GM18499 (cell line): ENCODE measurements at regions not wholly inside any gene's neighbourhood (a gene's known extent, or its start where the extent isn't known, plus 50 kb on each side); places are given as distances from the start of the nearest gene placed in this dataset.

ENCODE experiments used
- ATAC-seq: cut with Tn5 transposase; IDR thresholded peaks from one replicate; pipeline ENCODE4 v1.9.1; 2021; ENCODE audit warnings: moderate number of reproducible peaks; ENCODE audit not compliant: insufficient read depth, unreplicated experiment

DNA sequence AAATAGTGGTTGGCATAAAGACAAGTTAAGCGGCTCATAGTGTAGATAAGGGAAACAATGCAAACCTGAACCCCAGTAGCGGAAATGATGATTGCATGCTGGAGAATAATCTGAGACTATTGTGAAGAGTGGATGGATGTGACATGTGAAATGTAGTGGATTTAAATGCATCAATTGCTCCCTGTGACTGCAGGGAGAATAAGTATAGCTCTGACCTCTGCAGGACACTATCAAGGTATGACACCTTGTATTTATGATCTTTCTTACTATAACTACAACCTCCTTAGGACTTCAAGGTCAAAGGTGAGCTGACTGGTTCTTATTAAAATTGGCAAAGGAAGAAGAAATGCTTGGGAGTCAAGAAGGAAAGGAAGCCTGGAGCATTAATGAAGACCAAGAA, 285.6 kb downstream of the GRIN2B start:
- ATAC-seq: no peak

DNA sequence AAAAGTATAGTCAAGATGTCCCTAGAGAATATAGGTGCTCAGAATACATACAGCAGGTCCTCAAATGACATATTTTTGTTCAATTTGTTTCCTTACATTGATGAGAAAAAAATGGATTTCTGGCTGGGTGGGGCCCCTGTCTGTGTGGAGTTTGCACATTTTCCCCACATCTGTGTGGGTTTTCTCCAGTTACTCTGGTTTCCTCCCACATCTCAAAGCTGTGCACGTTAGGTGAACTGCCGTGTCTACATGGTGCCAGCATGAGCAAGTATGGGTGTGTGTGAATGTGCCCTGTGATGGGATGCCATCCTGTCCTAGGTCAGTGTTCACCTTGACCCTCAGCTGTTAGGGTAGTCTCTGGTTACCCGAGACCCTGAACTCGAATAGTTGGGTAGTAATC, 289.1 kb downstream of the GRIN2B start:
- ATAC-seq: no peak

DNA sequence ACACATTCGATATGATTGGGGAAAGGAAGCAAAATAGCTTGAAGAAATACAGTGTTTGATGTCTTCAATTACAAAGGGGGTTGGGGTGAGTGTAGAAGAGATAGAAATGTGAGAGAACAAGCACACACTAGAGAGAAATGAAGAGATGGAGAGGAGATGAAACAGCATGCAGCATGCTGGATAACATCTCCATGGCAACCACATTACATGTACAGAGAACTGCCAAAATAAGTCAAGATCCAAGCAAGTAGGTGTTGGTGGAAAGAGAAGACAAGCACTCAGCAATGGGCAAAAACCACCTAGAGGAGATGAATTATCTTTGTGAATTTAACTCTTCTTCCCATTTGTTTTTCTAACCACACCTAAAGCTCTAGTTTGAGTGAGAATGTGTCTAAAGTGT, 289.8 kb downstream of the GRIN2B start:
- ATAC-seq: no peak

DNA sequence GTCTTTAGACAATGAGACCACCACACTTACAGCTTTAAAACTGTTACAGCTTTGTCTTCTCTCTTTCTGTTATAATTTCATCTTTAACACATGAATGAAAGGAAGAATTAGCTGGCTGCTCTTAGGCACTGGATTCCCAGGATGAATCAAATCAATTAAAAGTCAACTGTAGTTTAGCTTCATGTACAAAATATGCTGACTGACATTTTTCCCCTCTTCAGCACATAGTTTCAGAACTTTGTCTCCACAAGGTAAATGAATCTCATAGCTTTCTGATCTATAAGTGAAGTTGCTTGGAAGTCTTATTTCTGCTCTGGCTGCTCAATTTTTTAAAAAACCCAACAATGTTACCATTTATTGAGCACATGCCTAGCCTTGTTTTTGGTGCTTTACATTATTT, 293.8 kb downstream of the GRIN2B start:
- no peak for ATAC-seq

DNA sequence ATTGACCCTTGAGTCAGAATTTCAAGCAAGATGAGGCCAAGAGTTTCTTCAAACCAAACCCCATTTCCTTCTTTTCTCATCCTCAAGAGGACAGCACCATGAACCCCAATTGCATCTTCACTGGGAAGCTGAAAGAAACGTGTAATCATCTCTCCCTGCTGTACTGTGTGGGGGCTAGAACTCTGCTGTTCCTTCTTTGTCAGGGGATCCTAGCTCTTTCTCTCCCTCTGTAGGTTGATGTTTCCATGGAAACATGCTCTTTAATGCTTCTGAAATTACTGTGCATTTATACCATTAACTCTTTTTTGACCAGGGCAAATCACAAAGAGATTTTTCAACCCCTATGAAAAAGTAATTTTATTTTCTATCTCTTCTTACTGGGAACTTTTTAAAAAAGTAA, 295.1 kb downstream of the GRIN2B start:
- no peak for ATAC-seq

DNA sequence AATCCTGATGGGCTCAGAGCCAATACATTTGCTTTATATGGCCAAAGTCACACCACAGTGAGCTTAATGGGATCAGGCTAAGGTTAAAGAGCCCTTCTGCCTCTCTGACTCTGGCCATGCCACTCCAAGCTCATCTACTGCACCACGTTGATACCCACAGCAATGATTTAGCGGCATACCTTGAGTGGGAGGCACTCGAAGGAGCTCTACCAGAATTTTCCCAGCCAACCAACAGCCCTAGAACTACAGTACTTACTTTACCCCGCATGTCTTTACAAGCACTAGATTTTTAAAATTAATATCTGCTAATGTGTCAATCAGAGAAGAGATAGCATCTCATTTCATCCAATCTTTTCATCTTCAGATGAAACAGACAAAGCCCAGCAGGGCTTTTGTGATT, 300.5 kb downstream of the GRIN2B start:
- ATAC-seq: no peak

DNA sequence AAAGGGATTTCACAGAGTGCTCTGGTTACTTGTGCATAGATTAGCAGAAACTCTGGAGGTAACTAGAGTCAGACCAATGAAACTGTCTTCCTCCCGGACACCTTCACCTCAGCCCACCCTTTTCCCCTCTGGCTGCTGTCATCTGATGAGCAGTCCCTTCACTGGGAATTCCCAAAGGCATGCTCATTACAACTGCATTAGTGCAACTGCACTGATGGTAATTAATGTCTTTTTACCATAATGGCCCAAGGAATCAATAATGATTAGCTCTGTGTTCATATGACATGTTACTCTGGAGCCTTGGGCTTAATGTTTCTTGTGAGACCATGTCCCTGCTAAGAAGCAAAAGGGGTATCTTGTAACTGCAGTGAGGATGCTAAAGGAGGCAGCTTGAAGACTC, 304.5 kb downstream of the GRIN2B start:
- ATAC-seq: no peak

DNA sequence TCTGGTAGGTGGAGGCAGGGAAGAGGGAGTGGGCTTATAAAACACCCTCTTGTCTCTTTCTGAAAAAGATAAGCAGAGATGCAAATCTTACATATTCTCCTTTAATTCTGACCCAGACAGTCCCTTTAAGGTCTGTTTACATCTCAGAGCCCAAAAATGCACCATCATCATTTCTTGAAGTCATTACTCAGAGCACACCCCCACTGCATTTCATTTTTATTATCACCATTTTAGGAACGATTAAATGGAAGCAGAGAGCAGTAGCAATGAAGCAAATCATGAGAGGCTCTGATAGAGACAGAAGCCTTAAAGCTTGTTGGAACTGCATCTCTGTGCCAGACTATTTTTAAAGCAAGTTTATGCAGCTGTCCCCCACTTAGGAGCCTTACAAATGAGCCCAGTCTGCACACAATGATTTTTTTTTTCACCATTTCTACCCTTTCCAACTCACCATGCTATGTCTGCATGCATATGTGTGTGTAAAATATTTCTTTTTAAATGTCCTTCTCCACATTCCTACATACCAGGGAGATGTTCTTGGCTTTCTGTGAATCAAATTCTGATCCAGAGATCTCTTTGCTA, 311.0 kb downstream of the GRIN2B start:
- ATAC-seq: no peak

DNA sequence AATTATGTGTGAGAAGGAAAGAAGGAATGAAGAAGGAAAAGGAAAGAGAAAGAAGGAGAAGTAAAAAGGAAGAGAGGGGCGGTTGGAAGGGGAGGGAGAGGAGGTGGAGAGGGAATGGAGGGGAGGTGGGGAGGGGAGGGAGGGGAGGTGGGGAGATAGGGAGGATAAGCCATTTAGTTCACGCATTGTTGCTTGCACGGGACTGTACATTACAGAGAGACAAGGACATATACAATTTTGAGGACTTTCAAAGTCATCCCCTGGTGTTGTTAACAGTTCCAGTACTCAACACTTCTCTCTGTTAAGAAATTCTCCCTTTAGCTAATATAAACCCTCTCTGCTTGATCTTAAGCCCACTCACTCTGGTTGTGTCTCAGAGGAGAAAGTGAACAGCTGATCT, 312.5 kb downstream of the GRIN2B start:
- ATAC-seq: no peak

DNA sequence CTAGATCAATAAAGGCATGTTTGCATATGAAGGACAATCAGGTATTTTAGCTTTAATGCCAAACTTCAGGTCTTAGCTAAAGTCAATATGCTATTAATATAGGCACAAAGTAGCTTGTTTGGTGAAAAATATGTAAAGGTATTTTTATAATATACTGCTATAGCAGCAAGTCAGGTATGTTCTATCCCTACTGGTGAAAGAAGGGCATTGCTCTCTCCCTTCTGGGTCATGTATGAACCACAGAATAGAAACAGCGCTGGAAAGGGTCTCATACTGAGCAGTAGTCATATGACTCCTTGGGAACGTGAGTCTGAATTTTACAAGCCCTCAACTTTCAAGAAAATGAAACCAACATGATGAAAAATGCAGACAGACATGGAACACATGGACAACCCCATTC, 314.6 kb downstream of the GRIN2B start:
- no peak for ATAC-seq

DNA sequence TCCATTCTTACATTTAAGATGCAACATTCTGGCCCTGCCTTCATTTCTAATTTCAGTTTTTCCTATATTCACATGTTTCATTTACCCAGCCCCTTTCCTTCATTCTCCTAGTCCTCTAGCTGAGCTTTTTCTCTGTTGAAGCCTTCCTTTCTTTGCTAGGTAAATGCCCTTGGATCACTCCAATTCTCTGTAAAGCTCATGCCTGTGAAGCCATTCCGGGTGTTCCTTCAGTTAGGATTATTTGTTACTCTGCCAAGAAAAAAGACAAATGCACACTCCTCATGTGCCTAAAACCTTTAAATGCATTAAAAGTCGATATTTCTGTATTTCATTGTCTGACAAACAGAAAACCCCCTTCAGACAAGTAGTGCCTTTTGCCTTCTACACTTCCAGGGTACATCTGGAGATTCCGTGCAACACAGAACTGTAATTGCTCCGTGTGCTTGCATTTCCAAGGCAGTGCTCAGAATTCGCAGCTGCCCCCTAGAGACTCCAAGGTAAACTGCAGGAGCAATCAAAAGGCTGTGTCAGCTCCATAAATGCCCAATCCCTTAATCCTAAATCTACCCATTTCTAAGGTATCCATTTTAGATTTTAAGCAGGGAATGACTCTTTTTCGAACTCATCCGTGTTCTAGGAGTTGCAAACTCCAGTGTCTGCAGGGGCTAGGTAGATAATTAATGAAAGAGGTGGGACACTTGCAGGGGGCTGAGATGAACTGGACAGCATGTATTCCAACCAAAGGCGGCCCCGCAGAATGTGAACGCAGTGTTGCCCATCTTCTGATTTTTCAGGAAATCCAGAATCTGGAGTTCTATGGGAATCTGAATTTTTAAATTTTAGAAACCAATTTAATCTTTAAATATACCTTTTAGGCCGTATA, 320.2 kb downstream of the GRIN2B start:
- no peak for ATAC-seq

DNA sequence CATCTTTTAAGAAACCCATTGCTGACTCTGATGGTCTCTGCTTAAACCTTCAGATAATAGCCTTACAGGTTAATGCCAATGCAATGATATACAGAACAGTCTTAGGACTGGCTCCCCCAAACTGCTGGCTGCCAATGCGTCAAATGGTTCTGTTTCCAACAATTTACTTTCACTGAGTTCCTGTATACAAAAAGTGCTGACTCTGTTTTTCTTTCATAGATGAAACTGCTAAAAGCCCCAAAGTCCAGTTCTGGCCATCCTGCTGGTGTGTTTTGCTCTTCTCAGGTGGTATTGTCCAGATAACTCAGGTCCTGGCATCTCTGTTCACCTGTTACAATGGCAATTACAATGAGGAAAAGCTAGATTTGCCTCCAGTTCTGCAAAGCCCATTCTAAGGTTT, 326.9 kb downstream of the GRIN2B start:
- no peak for ATAC-seq

DNA sequence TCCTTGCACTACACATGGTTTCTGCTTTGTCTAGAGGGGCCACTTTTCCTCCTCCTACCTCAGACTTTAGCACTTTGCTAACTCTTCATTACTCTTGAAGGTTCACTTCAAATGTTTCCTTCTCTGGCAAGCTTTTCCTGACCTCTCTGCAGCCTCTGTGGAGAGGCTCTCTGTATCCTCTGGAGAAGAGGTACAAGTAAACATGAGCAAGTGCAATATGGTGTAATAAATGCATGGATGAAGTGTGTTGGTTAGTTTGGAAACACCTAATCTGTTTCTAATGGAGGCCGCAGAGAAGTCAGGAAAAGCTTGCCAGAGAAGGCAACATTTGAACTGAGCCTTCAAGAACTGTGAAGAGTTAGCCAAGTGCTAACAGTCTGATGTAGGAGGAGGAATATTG, 329.3 kb downstream of the GRIN2B start:
- ATAC-seq: no peak

DNA sequence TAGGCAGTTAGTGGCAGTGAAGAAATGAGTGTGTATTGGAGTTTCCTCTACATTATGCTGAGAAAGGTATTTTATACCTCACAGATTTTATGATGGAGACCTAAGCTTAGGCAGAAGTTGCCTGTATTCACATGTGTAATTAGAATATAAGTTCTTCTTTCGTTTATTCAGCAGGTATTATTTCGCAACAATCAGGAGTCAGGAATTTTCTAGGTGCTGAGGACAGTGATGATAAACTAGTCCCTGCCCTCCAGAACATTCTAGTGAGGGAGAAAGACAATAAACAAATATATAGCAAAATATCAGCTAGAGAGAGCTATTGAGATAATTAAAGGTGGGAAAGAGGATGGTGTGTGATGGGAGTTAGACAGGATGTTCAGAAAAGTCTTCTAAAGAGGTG, 345.7 kb downstream of the GRIN2B start:
- ATAC-seq: no peak

DNA sequence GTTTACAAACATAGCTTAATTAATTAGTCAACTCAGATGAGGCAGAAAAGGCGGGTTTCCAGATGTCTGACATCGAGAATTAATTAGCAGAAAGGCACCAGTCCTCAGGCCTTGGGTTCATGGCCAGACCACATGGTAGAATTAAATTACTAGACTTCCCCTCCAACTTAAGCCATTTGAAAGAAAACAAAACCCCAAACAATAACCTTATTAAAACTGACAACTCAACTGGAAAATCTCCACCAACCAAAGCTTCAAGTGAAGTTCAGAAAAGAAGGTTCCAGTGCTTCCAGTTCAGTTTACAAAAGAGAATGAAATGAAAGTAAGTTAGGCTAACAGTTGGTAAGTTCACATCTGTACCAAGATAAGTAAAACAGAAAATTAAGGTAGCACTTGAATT, 349.5 kb downstream of the GRIN2B start:
- no peak for ATAC-seq

DNA sequence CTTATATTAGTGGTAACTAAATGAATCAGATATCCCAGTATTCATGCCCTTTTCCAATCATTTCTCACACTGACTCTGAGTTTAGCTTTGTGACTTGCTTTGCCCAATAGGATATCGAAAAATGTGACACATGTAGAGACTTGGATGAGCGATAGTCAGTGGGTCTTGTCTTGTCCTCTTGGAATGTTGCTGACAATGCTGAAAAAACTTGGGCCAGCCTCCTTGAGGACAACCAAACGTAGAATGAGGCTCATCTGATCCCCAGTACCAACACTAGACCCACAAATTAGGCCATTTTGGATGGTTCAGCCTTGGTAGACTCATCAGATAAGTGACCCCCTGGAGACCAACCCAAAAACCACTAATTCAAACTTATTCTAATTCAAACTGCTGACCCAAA, 351.0 kb downstream of the GRIN2B start:
- no peak for ATAC-seq

DNA sequence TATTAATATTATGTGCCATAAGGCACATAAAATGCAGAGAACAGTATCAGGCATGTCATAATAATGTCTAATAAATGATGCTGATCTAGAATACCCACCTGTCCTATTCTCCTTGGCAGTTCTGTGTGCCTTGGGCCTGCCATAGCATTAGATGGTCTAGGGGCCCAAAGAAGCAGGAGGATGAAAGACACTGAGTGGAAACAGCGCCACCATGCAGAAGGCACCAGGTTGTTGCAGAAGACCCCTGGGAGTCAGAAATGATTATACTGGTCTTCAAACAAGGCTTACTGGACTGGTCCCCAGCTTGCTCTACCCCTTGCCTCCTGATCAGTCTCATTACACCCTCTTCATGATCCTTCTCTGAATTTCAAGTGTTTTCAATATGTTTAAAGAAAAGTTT, 353.3 kb downstream of the GRIN2B start:
- ATAC-seq: no peak

DNA sequence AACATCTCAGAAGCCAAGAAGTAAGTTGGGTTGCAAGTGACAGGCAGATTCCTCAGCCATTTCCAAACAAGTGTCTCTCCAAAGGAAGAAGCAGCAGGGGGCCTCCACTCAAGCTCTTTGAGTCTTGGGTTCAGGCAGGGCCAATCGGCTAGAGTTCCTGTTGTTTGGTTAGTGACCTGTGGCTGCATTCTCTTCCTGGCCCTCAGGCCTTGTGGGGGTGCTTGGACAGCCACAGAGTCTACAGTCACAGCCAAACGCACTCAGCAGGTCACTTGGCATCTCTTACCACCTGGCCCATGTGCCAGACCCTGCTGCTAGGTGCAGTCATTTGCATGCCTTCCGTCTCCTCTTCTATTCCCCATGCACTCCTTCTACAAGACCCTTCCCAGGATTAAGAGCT, 353.9 kb downstream of the GRIN2B start:
- ATAC-seq: no peak

DNA sequence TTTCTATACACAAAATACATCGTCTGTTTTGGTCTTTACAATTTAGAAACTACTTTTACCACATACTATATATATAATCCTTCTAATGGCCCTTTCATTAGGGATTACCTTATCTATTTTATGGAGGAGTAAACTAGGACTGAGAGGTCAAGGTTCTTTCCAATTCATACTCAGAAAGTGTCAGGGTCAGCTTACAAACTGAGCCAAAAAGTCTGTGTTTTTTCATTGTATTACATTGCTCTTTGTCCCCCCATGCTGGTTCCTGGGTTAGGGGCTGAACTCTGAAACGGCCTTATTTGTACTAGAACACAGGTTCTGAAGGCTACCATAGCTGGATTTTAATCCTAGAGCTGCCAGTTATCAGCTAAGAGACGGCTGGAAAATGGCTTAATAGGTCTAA, 368.1 kb downstream of the GRIN2B start:
- ATAC-seq: no peak

DNA sequence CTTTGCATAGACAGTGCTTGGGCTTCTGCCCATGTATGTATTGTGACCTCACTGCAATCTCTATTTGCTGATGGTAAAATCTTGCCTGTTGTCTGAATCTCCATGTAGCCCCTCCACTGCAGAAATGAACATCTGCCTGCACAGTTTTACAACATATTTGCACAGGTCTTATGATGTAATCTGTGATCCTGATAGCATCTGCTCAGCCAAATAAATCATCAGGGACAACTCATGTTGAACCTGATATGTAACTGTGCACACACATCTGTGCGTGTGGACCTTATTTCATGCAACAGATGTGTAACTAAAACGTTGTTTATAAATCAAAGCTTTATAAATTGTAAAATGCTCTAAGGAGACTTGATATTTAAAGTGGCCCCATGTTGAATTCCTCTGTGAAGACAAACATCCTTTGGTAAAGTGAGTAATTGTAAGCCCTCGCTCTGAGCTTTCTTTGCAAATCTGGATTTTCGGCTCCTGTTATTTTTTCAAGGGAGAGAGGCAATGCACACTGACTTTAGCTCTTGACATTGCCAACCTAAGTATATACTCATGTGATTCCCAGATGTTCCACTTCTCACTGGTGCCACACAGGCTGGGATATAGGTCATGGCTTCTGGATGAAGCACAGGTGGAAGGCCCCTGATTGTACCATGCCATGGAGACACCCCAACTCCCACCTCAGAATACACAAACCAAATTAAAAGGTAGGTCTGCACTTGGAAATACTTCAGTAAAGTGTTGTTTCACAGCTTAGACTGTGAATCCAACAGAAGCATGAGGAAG, 371.3 kb downstream of the GRIN2B start:
- ATAC-seq: no peak

DNA sequence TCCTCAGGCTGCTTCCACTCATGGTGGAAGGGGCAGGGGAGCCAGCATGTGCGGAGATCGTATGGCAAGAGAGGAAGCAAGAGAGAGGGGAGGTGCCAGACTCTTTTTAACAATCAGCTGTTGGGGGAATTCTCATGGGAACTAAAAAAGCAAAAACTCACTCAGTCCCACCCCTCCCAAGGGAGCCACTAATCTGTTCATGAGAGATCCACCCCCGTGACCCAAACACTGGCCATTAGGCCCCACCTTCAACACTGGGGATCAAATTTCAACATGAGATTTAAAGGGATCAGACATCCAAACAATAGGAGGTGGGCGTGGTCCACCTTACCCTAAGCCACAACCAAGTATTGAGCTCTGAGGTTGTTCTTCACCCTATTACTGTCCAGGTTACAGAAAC, 375.1 kb downstream of the GRIN2B start:
- no peak for ATAC-seq
